OCI-LY1 (cell line): ENCODE measurements at regions not wholly inside any gene's neighbourhood (a gene's known extent, or its start where the extent isn't known, plus 50 kb on each side); places are given as distances from the start of the nearest gene placed in this dataset.

Experiments used
- EZH2 ChIP-seq: fragments of 200-600 bp; sonication (generic), shearing (Covaris generic); IDR thresholded peaks from 2 replicates; pipeline ENCODE4 v1.8.0; 2017; ENCODE audit warnings: borderline replicate concordance, mixed run types, mild to moderate bottlenecking, antibody characterized with exemption, low read length, moderate library complexity, mixed read lengths
- TF ChIP-seq, protein P1 (sequence below): fragments of 200-600 bp; sonication (generic), shearing (Covaris generic); IDR thresholded peaks from 2 replicates; pipeline ENCODE4 v1.5.1; 2017; ENCODE audit warnings: mild to moderate bottlenecking, antibody characterized with exemption, low read length, moderate library complexity, mixed read lengths

DNA sequence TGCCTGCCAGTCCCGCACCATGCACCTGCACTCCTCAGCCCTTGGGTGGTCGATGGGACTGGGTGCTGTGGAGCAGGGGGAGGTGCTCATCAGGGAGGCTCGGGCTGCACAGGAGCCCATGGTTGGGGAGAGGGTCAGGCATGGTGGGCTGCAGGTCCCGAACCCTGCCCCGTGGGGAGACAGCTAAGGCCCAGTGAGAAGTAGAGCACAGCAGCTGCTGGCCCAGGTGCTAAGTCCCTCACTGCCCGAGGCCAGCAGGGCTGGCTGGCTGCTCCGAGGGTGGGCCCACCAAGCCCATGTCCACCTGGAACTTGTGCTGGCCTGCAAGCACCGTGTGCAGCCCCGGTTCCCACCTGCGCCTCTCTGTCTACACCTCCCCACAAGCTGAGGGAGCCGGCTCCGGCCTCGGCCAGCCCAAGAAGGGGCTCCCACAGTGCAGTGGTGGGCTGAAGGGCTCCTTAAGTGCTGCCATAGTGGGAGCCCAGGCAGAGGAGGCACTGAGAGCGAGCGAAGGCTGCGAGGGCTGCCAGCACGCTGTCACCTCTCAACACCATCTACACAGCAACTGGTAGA lies 88.5 kb upstream of the ELAVL2 start:
- TF ChIP-seq, protein P1, sequence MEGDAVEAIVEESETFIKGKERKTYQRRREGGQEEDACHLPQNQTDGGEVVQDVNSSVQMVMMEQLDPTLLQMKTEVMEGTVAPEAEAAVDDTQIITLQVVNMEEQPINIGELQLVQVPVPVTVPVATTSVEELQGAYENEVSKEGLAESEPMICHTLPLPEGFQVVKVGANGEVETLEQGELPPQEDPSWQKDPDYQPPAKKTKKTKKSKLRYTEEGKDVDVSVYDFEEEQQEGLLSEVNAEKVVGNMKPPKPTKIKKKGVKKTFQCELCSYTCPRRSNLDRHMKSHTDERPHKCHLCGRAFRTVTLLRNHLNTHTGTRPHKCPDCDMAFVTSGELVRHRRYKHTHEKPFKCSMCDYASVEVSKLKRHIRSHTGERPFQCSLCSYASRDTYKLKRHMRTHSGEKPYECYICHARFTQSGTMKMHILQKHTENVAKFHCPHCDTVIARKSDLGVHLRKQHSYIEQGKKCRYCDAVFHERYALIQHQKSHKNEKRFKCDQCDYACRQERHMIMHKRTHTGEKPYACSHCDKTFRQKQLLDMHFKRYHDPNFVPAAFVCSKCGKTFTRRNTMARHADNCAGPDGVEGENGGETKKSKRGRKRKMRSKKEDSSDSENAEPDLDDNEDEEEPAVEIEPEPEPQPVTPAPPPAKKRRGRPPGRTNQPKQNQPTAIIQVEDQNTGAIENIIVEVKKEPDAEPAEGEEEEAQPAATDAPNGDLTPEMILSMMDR: no peak
- no peak for TF ChIP-seq EZH2
